Vagina (tissue), 2 donors: ENCODE measurements at regions not wholly inside any gene's neighbourhood (a gene's known extent, or its start where the extent isn't known, plus 50 kb on each side); places are given as distances from the start of the nearest gene placed in this dataset.

Source experiments
- POLR2A ChIP-seq, 2 donors: fragments of 450-650 bp; IDR thresholded peaks; one replicate each; pipeline ENCODE4 v1.6.1; 2017; ENCODE audit warnings: antibody characterized with exemption in 2 of 2, mild to moderate bottlenecking in 2 of 2, moderate library complexity in 2 of 2
- TF ChIP-seq, protein P1 (sequence below), 3 experiments: fragments of 450-650 bp in 2 of 3; fragments of 200-600 bp in 1 of 3; sonication (generic) in 1 of 3; IDR thresholded peaks; one replicate each; pipeline ENCODE4 v1.5.1; 2017 to 2019; ENCODE audit warnings: antibody characterized with exemption in 3 of 3, mild to moderate bottlenecking in 2 of 3, moderate library complexity in 2 of 3

DNA sequence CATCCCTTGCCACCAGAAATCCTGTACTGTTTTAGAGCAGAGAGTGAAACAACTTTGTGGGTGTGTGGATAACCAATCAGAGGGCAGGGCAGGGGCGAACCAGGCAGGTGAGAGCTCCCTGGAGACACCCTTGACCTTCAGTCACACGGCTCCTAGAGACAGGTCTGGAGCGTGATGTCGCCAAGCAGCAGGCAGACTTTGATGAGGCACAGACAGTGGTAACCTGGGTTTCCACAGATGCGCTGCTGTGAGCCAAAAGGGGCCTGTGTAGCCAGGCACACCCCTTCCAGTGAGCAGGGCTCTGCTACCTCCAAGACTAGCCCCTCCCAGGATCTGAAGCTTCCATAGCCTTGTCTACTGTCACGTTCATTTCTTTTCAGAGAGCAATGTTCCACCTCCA is 317.8 kb upstream of the ADCY2 start:
- TF ChIP-seq, protein P1, sequence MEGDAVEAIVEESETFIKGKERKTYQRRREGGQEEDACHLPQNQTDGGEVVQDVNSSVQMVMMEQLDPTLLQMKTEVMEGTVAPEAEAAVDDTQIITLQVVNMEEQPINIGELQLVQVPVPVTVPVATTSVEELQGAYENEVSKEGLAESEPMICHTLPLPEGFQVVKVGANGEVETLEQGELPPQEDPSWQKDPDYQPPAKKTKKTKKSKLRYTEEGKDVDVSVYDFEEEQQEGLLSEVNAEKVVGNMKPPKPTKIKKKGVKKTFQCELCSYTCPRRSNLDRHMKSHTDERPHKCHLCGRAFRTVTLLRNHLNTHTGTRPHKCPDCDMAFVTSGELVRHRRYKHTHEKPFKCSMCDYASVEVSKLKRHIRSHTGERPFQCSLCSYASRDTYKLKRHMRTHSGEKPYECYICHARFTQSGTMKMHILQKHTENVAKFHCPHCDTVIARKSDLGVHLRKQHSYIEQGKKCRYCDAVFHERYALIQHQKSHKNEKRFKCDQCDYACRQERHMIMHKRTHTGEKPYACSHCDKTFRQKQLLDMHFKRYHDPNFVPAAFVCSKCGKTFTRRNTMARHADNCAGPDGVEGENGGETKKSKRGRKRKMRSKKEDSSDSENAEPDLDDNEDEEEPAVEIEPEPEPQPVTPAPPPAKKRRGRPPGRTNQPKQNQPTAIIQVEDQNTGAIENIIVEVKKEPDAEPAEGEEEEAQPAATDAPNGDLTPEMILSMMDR (IDR thresholded peaks at IDR 0.05) = no peak
- TF ChIP-seq POLR2A (IDR thresholded peaks at IDR 0.05) = no peak
